Heart right ventricle (tissue), 16 donors: ENCODE measurements at regions not wholly inside any gene's neighbourhood (a gene's known extent, or its start where the extent isn't known, plus 50 kb on each side); places are given as distances from the start of the nearest gene placed in this dataset.

Experiments used
- ATAC-seq, 8 donors: fragments of 200-7000 bp; cut with Tn5 transposase; one replicate each; pipeline ENCODE4 v1.9.1; 2020; ENCODE audit warnings: mild to moderate bottlenecking in 8 of 8, moderate library complexity in 8 of 8, moderate number of reproducible peaks in 1 of 8
- DNase-seq, 2 donors: peaks; one replicate each; pipeline ENCODE4 v3.0.0-alpha.2; 2020
- H3K27ac ChIP-seq, 10 donors: fragments of 200-600 bp; sonication (generic) in 2 of 10; one replicate each; pipeline versions ENCODE4 v1.5.0 to v1.8.0; 2020 to 2022; ENCODE audit warnings: mild to moderate bottlenecking in 3 of 10
- H3K27me3 ChIP-seq, 7 donors: fragments of 200-600 bp; one replicate each; pipeline ENCODE4 v1.8.0; 2021 to 2022; ENCODE audit warnings: mild to moderate bottlenecking in 2 of 7
- H3K36me3 ChIP-seq, 9 donors: fragments of 200-600 bp; sonication (generic) in 1 of 9; one replicate each; pipeline versions ENCODE4 v1.5.0 to v1.8.0; 2020 to 2022; ENCODE audit warnings: mild to moderate bottlenecking in 2 of 9
- H3K4me1 ChIP-seq, 9 donors: fragments of 200-600 bp; sonication (generic) in 1 of 9; one replicate each; pipeline versions ENCODE4 v1.5.0 to v1.8.0; 2020 to 2022; ENCODE audit warnings: mild to moderate bottlenecking in 4 of 9
- H3K4me3 ChIP-seq, 10 donors: fragments of 200-600 bp; sonication (generic) in 2 of 10; one replicate each; pipeline versions ENCODE4 v1.5.0 to v1.8.0; 2020 to 2022; ENCODE audit warnings: mild to moderate bottlenecking in 7 of 10, moderate library complexity in 2 of 10
- H3K9me3 ChIP-seq, 11 donors: fragments of 200-600 bp in 10 of 11; sonication (generic) in 2 of 11; one replicate each; pipeline versions ENCODE4 v1.5.0 to v1.8.0; 2013 to 2022; ENCODE audit warnings: mild to moderate bottlenecking in 2 of 11, control low read depth in 1 of 11, moderate library complexity in 1 of 11
- CTCF ChIP-seq, 9 donors: fragments of 200-600 bp; sonication (generic) in 2 of 9; IDR thresholded peaks; one replicate each; pipeline versions ENCODE4 v1.5.0 to v1.8.0; 2021 to 2022; ENCODE audit warnings: antibody characterized with exemption in 9 of 9, mild to moderate bottlenecking in 5 of 9, moderate library complexity in 1 of 9
- WGBS, 2 donors: extraction: QIAGEN DNeasy Blood & Tissue Kit; methylation state at CpG; one replicate each; pipeline ENCODE4 v1.1.7; 2013; ENCODE audit warnings: inconsistent platforms in 1 of 2; 5-methylcytosine and 5-hydroxymethylcytosine counted together
- intact Hi-C, 10 donors: fragments of 100-400 bp; cut with DNase I; formaldehyde crosslinking; loops; one replicate each; pipeline versions ENCODE4 v1.11.1 to v1.14.2; 2022
- donor health status: Arrhythmogenic right ventricular cardiomyopathy.
- donor health status: ischemic (EF 13 %, LVEDD 7.1; RV severe dilation, severe dysfunction).
- donor health status: healthy with polysubstance abuse.
- donor health status: DM: no; HTN: yes; CAD: no.
- donor health status: DM: no; HTN: no; CAD: no.
- donor health status: ischemic (EF 25% LVEDD 6.9; RV normal size, moderate dysfunction).
- donor health status: ischemic (EF 25% LVEDD 5.7; RV mildly dilated, moderate dysfunction).
- donor health status: healthy.
- donor health status: DM: yes; HTN: yes; CAD: no.
- donor health status: Ischemic cardiomyopathy.
- donor health status: ischemic (EF 35%, LVEDD 5.7; RV mildly dilated, moderate dysfunction).
- donor health status: nonischemic (EF 11% LVEDD 7.7; RV severe dilation, severe dysfunction).
- donor health status: DM: yes; HTN: yes; CAD: no.
- donor health status: PGD.
- donor health status: ischemic (EF 29% LVEDD 5.4; RV normal size, mild dysfunction).
- donor health status: nonischemic (EF 23%, LVEDD 6.1; RV moderate dilation, normal function).

- H3K27ac ChIP-seq: no peak overlapping the region
- H3K4me1 ChIP-seq: no peaks in the 10 kb centered on the region
- TF ChIP-seq CTCF (IDR thresholded peaks at IDR 0.05): no peak
- DNase-seq (no peak), ATAC-seq (no peak)
- intact Hi-C loops: loop anchor here in 1 of 10 donors (10.0 kb wide), 1 partner anchor 355 kb away; no protein-coding TSS in a partner anchor
- H3K4me3 ChIP-seq: no peak overlapping the region
- H3K27me3 ChIP-seq: peaks cover 0 to 44% (median 29%) of the 10 kb centered on the region in 7 donors
- H3K9me3 ChIP-seq: no peaks in the 10 kb centered on the region
- WGBS, 2 donors: 81 to 83% methylated on average over 18 of the region's 18 CpGs
- no peaks in the 10 kb centered on the region for H3K36me3 ChIP-seq
Observed at GRCh38 chr22:48949375-48950149, 878.1 kb downstream of the BRD1 start.

GRCh38 chr22:48948575-48949170 is 879.0 kb downstream of the BRD1 start:
- Histone ChIP-seq H3K4me1 (no peaks in the 10 kb centered on the region), H3K4me3 (no peak overlapping the region), H3K27me3 (peaks cover 0 to 40% (median 29%) of the 10 kb centered on the region in 7 donors), H3K27ac (no peak overlapping the region), H3K36me3 (no peaks in the 10 kb centered on the region), H3K9me3 (peaks cover 0 to 6% (median 0%) of the 10 kb centered on the region in 11 donors)
- ATAC-seq (no peak), DNase-seq (no peak)
- WGBS, 2 donors: 80 to 88% methylated on average over 6 of the region's 6 CpGs
- intact Hi-C loops: loop anchor here in 1 of 10 donors (10.0 kb wide), 1 partner anchor 356 kb away; no protein-coding TSS in a partner anchor
- TF ChIP-seq CTCF (IDR thresholded peaks at IDR 0.05): no peak

GRCh38 chr22:48947636-48948035 is 880.0 kb downstream of the BRD1 start:
- intact Hi-C loops: loop anchor here in 1 of 10 donors (10.0 kb wide), 1 partner anchor 357 kb away; no protein-coding TSS in a partner anchor
- no peak overlapping the region for H3K4me3 ChIP-seq
- H3K27ac ChIP-seq: no peak overlapping the region
- DNase-seq (no peak), ATAC-seq (no peak)
- H3K9me3 ChIP-seq: peaks cover 0 to 6% (median 0%) of the 10 kb centered on the region in 11 donors
- WGBS, 2 donors: 77 to 84% methylated on average over 5 of the region's 5 CpGs
- TF ChIP-seq CTCF (IDR thresholded peaks at IDR 0.05): no peak
- H3K36me3 ChIP-seq: no peaks in the 10 kb centered on the region
- H3K4me1 ChIP-seq: no peaks in the 10 kb centered on the region
- peaks cover 0 to 37% (median 19%) of the 10 kb centered on the region in 7 donors for H3K27me3 ChIP-seq

GRCh38 chr22:48945621-48946458 is 881.8 kb downstream of the BRD1 start:
- no peak overlapping the region for H3K27ac ChIP-seq
- no peak for TF ChIP-seq CTCF (IDR thresholded peaks at IDR 0.05)
- ATAC-seq (no peak), DNase-seq (no peak)
- H3K4me1 ChIP-seq: no peaks in the 10 kb centered on the region
- peaks cover 0 to 20% (median 3%) of the 10 kb centered on the region in 7 donors for H3K27me3 ChIP-seq
- H3K36me3 ChIP-seq: no peaks in the 10 kb centered on the region
- no peak overlapping the region for H3K4me3 ChIP-seq
- intact Hi-C loops: loop anchor here in 1 of 10 donors (10.0 kb wide), 1 partner anchor 359 kb away; no protein-coding TSS in a partner anchor
- peaks cover 0 to 6% (median 0%) of the 10 kb centered on the region in 11 donors for H3K9me3 ChIP-seq
- 85% methylated on average over 22 of the region's 22 CpGs for WGBS, 2 donors
